IMR-90 (cell line): ENCODE measurements at regions not wholly inside any gene's neighbourhood (a gene's known extent, or its start where the extent isn't known, plus 50 kb on each side); places are given as distances from the start of the nearest gene placed in this dataset.

Experiments used
- ATAC-seq: fragments of 200-7000 bp; cut with Tn5 transposase; 2 replicates; pipeline ENCODE4 v1.9.1; 2020; ENCODE audit warnings: low read depth, mild to moderate bottlenecking, moderate library complexity
- BruUV-seq: library from RNA; stranded (reverse); fragments of 400-500 nt; replicated peaks from 2 replicates; lab custom pipeline; 2021; lab: Mats Ljungman, UMichigan
- CTCF ChIA-PET: fragments of 300-600 bp; formaldehyde crosslinking; extraction: SDS; loops from one replicate; lab custom pipeline; 2021; ENCODE audit warnings: antibody characterized with exemption; lab: Yijun Ruan, JAX
- POLR2A ChIA-PET: fragments of 300-600 bp; sonication (Branson Sonifier 250); formaldehyde crosslinking; loops from one replicate; lab custom pipeline; 2022; ENCODE audit warnings: antibody characterized with exemption; ENCODE audit not compliant: unreplicated experiment; lab: Charles Lee
- DNase-seq: peaks from one replicate; pipeline ENCODE4 v3.0.0; 2013
- H2AFZ ChIP-seq: replicated peaks from 2 replicates; pipeline ENCODE3; 2013; ENCODE audit warnings: low read length, mild to moderate bottlenecking; ENCODE audit not compliant: poor library complexity
- H2AK5ac ChIP-seq: 2 replicates; pipeline ENCODE4 v1.6.1; 2013; ENCODE audit warnings: low read depth, low read length, inconsistent platforms
- H2AK9ac ChIP-seq: replicated peaks from 2 replicates; pipeline ENCODE3; 2013; ENCODE audit warnings: mild to moderate bottlenecking, low read depth, low read length, moderate library complexity; ENCODE audit not compliant: poor library complexity
- H2BK120ac ChIP-seq: 2 replicates; pipeline ENCODE4 v1.6.1; 2013; ENCODE audit warnings: low read depth, low read length, inconsistent platforms
- H2BK15ac ChIP-seq: 3 replicates; pipeline ENCODE4 v1.6.1; 2013; ENCODE audit warnings: low read depth, low read length, inconsistent platforms
- H2BK20ac ChIP-seq: 2 replicates; pipeline ENCODE4 v1.6.1; 2013; ENCODE audit warnings: low read depth, mild to moderate bottlenecking, inconsistent platforms, low read length, moderate library complexity
- H2BK5ac ChIP-seq: 2 replicates; pipeline ENCODE4 v1.6.1; 2013; ENCODE audit warnings: mild to moderate bottlenecking, low read depth, low read length, inconsistent platforms; ENCODE audit not compliant: poor library complexity, severe bottlenecking
- H3K14ac ChIP-seq: replicated peaks from 2 replicates; pipeline ENCODE4 v1.6.1; 2013; ENCODE audit warnings: low read depth, low read length, inconsistent platforms
- H3K18ac ChIP-seq: 2 replicates; pipeline ENCODE4 v1.6.1; 2013; ENCODE audit warnings: low read depth, low read length, control low read depth
- H3K23ac ChIP-seq: 2 replicates; pipeline ENCODE4 v1.6.1; 2013; ENCODE audit warnings: low read depth, low read length, inconsistent platforms
- H3K27ac ChIP-seq: 2 replicates; pipeline ENCODE4 v1.5.1; 2013; ENCODE audit warnings: mild to moderate bottlenecking, control low read depth, low read length; ENCODE audit not compliant: insufficient read depth
- H3K27me3 ChIP-seq: 2 replicates; pipeline ENCODE4 v1.6.1; 2013; ENCODE audit warnings: low read length; ENCODE audit not compliant: control insufficient read depth, insufficient read depth
- H3K36me3 ChIP-seq: 2 replicates; pipeline ENCODE4 v1.6.1; 2013; ENCODE audit warnings: low read length, mixed read lengths; ENCODE audit not compliant: control insufficient read depth, insufficient read depth
- H3K4ac ChIP-seq: 2 replicates; pipeline ENCODE4 v1.6.1; 2013; ENCODE audit warnings: low read depth, low read length, inconsistent platforms
- H3K4me1 ChIP-seq: 2 replicates; pipeline ENCODE4 v1.6.1; 2013; ENCODE audit warnings: low read length, mixed read lengths; ENCODE audit not compliant: control insufficient read depth, insufficient read depth
- H3K4me2 ChIP-seq: 2 replicates; pipeline ENCODE4 v1.6.1; 2013; ENCODE audit warnings: low read depth, mild to moderate bottlenecking, control low read depth, low read length, moderate library complexity
- H3K4me3 ChIP-seq: 2 replicates; pipeline ENCODE4 v1.5.1; 2013; ENCODE audit warnings: low read depth, mild to moderate bottlenecking, control low read depth, low read length, moderate library complexity; ENCODE audit not compliant: insufficient read depth
- H3K56ac ChIP-seq: 2 replicates; pipeline ENCODE4 v1.6.1; 2013; ENCODE audit warnings: low read length, inconsistent platforms; ENCODE audit not compliant: insufficient read depth; ENCODE audit errors: extremely low read depth
- H3K79me1 ChIP-seq, 2 experiments: 2 replicates each; pipeline ENCODE4 v1.6.1; 2013; ENCODE audit warnings: low read length in 2 of 2, inconsistent platforms in 1 of 2, low read depth in 1 of 2
- H3K9ac ChIP-seq: 2 replicates; pipeline ENCODE4 v1.6.1; 2013; ENCODE audit warnings: low read depth, low read length, control low read depth
- H3K9me1 ChIP-seq: 2 replicates; pipeline ENCODE4 v1.6.1; 2013; ENCODE audit warnings: low read length, inconsistent platforms; ENCODE audit not compliant: insufficient read depth
- H3K9me3 ChIP-seq: 2 replicates; pipeline ENCODE4 v1.6.1; 2013; ENCODE audit warnings: low read length; ENCODE audit not compliant: control insufficient read depth, insufficient read depth
- H4K20me1 ChIP-seq: 2 replicates; pipeline ENCODE4 v1.6.1; 2013; ENCODE audit warnings: low read length, inconsistent platforms; ENCODE audit not compliant: insufficient read depth
- H4K5ac ChIP-seq: 2 replicates; pipeline ENCODE4 v1.6.1; 2013; ENCODE audit warnings: mild to moderate bottlenecking, low read depth, low read length, control low read depth
- H4K8ac ChIP-seq, 2 experiments: 2 replicates each; pipeline ENCODE4 v1.6.1; 2013; ENCODE audit warnings: low read depth in 2 of 2, low read length in 2 of 2, control low read depth in 1 of 2, inconsistent platforms in 1 of 2
- H4K91ac ChIP-seq: 2 replicates; pipeline ENCODE4 v1.6.1; 2013; ENCODE audit warnings: low read depth, low read length, inconsistent platforms; ENCODE audit not compliant: insufficient read depth
- BHLHE40 ChIP-seq: fragments of 150-350 bp; IDR thresholded peaks from 2 replicates; pipeline ENCODE4 v1.6.1; 2016; ENCODE audit warnings: mild to moderate bottlenecking, low read depth, low read length
- CEBPB ChIP-seq: IDR thresholded peaks from 2 replicates; pipeline ENCODE4 v1.6.1; 2012; ENCODE audit warnings: low read depth, low read length, improper control_type of control experiment
- CHD1 ChIP-seq: IDR thresholded peaks from 2 replicates; pipeline ENCODE4 v1.6.1; 2012; ENCODE audit warnings: low read depth, low read length, improper control_type of control experiment
- ELK1 ChIP-seq: fragments of 150-350 bp; IDR thresholded peaks from 2 replicates; pipeline ENCODE4 v1.6.1; 2016; ENCODE audit warnings: low read depth, mild to moderate bottlenecking, low read length, moderate library complexity, borderline replicate concordance
- FOS ChIP-seq: fragments of 150-350 bp; IDR thresholded peaks from 2 replicates; pipeline ENCODE4 v1.6.1; 2016; ENCODE audit warnings: low read depth, low read length
- MAFK ChIP-seq: IDR thresholded peaks from 2 replicates; pipeline ENCODE4 v1.6.1; 2012; ENCODE audit warnings: low read depth, low read length, improper control_type of control experiment
- MAZ ChIP-seq: IDR thresholded peaks from 2 replicates; pipeline ENCODE4 v1.6.1; 2012; ENCODE audit warnings: low read depth, mild to moderate bottlenecking, low read length, improper control_type of control experiment, moderate library complexity, borderline replicate concordance
- MXI1 ChIP-seq: IDR thresholded peaks from 2 replicates; pipeline ENCODE4 v1.6.1; 2012; ENCODE audit warnings: low read depth, mild to moderate bottlenecking, low read length, moderate library complexity, borderline replicate concordance
- NFE2L2 ChIP-seq: fragments of 150-350 bp; IDR thresholded peaks from 2 replicates; pipeline ENCODE4 v1.6.1; 2016; ENCODE audit warnings: low read depth, mild to moderate bottlenecking, low read length
- POLR2A ChIP-seq: IDR thresholded peaks from 2 replicates; pipeline ENCODE4 v1.6.1; 2012; ENCODE audit warnings: mild to moderate bottlenecking, low read depth, low read length
- RAD21 ChIP-seq: IDR thresholded peaks from 2 replicates; pipeline ENCODE4 v1.6.1; 2012; ENCODE audit warnings: low read length, improper control_type of control experiment
- RCOR1 ChIP-seq: IDR thresholded peaks from 2 replicates; pipeline ENCODE4 v1.6.1; 2012; ENCODE audit warnings: mild to moderate bottlenecking, low read length, improper control_type of control experiment; ENCODE audit not compliant: insufficient replicate concordance
- RFX5 ChIP-seq: IDR thresholded peaks from 2 replicates; pipeline ENCODE4 v1.8.0; 2012; ENCODE audit warnings: low read depth, mild to moderate bottlenecking, low read length, moderate library complexity
- SMC3 ChIP-seq: fragments of 150-350 bp; IDR thresholded peaks from 2 replicates; pipeline ENCODE4 v1.6.1; 2016; ENCODE audit warnings: low read depth, mild to moderate bottlenecking, antibody characterized with exemption, low read length, moderate library complexity
- USF2 ChIP-seq: fragments of 150-350 bp; IDR thresholded peaks from 2 replicates; pipeline ENCODE4 v1.6.1; 2017; ENCODE audit warnings: mild to moderate bottlenecking, antibody characterized with exemption, low read length, low read depth
- WGBS, 2 experiments: methylation state at CpG; one replicate each; pipeline versions ENCODE4 v1.1.5 to v1.1.7; 2013; ENCODE audit warnings: missing lambda C conversion rate in 2 of 2; ENCODE audit not compliant: insufficient read length in 1 of 2; ENCODE audit errors: extremely low coverage in 2 of 2; 5-methylcytosine and 5-hydroxymethylcytosine counted together
- dilution Hi-C: fragments of 300-500 bp; cut with HindIII; formaldehyde crosslinking; loops from one replicate; pipeline ENCODE4 v1.14.3; 2018; ENCODE audit warnings: low sequenced_read_pairs; ENCODE audit not compliant: unreplicated experiment
- in situ Hi-C: fragments of 300-500 bp; cut with MboI; formaldehyde crosslinking; loops from 3 replicates; pipeline ENCODE4 v1.14.3; 2019; ENCODE audit warnings: low sequenced_read_pairs, inconsistent platforms, mixed read lengths
- intact Hi-C: fragments of 100-400 bp; cut with micrococcal nuclease; formaldehyde crosslinking; loops from 2 replicates; pipeline ENCODE4 v1.10.0; 2022
- TF ChIP-seq, protein P1 (sequence below): conservative IDR thresholded peaks from 2 replicates; pipeline ENCODE4 v1.5.1; 2012; ENCODE audit warnings: mild to moderate bottlenecking, low read depth, low read length, improper control_type of control experiment

DNA sequence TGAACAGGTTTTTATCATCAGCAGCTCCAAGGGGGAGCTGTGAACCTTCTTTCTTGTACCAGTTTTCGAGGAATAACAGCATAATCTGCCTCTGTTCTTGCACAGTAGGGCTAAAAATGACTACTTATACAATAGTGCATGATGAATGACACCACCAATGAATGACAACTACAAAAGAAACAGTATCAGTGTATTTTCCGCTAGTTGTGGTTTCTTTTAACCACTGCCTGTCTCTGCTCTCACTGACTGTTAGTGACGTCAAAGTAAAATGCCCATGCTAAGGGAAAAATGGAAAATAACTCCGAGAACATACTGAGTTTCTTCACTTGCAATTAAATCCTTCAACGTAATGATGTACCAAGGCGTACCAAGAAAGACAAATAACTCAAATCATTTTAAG, 294.9 kb downstream of the MAP2K6 start:
- no TSS peak for BruUV-seq
- H4K5ac ChIP-seq, result no peak overlapping the region
- no peaks in the 10 kb centered on the region for H3K79me1 ChIP-seq
- no peak overlapping the region for H3K18ac ChIP-seq
- H3K23ac ChIP-seq, result no peak overlapping the region
- no peak overlapping the region for H4K91ac ChIP-seq
- H2AK9ac ChIP-seq, result no peak overlapping the region
- no peak overlapping the region for H2AK5ac ChIP-seq
- H3K4me3 ChIP-seq, result no peak overlapping the region
- no peak overlapping the region for H3K4me2 ChIP-seq
- no peak overlapping the region for H2BK15ac ChIP-seq
- H3K14ac ChIP-seq, result no peak overlapping the region
- H4K8ac ChIP-seq, result no peak overlapping the region
- POLR2A ChIA-PET, result no interaction called here
- no peak overlapping the region for H2BK120ac ChIP-seq
- CTCF ChIA-PET, result no interaction called here
- no peak overlapping the region for H2BK5ac ChIP-seq
- H2AFZ ChIP-seq, result no peak overlapping the region
- intact Hi-C loops, result no loop called here
- peaks cover 3% of the 10 kb centered on the region for H3K4me1 ChIP-seq
- in situ Hi-C loops, result no loop called here
- DNase-seq, result no peak
- no peak for ATAC-seq
- no peaks in the 10 kb centered on the region for H3K27me3 ChIP-seq
- no peaks in the 10 kb centered on the region for H3K9me3 ChIP-seq
- no peaks in the 10 kb centered on the region for H3K9me1 ChIP-seq
- dilution Hi-C loops, result no loop called here
- TF ChIP-seq CEBPB (no peak), BHLHE40 (no peak), RCOR1 (no peak), ELK1 (no peak), MAZ (no peak), RAD21 (no peak), CHD1 (no peak), NFE2L2 (no peak), USF2 (no peak), POLR2A (no peak), MXI1 (no peak), SMC3 (no peak), RFX5 (no peak), FOS (no peak), MAFK (no peak)
- TF ChIP-seq, protein P1, sequence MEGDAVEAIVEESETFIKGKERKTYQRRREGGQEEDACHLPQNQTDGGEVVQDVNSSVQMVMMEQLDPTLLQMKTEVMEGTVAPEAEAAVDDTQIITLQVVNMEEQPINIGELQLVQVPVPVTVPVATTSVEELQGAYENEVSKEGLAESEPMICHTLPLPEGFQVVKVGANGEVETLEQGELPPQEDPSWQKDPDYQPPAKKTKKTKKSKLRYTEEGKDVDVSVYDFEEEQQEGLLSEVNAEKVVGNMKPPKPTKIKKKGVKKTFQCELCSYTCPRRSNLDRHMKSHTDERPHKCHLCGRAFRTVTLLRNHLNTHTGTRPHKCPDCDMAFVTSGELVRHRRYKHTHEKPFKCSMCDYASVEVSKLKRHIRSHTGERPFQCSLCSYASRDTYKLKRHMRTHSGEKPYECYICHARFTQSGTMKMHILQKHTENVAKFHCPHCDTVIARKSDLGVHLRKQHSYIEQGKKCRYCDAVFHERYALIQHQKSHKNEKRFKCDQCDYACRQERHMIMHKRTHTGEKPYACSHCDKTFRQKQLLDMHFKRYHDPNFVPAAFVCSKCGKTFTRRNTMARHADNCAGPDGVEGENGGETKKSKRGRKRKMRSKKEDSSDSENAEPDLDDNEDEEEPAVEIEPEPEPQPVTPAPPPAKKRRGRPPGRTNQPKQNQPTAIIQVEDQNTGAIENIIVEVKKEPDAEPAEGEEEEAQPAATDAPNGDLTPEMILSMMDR, result no peak
- no peak overlapping the region for H3K27ac ChIP-seq
- H2BK20ac ChIP-seq, result no peak overlapping the region
- no peaks in the 10 kb centered on the region for H3K36me3 ChIP-seq
- WGBS, 2 experiments, result no CpG with 5 or more reads among the region's 6 CpGs
- H3K56ac ChIP-seq, result no peak overlapping the region
- H3K4ac ChIP-seq, result no peak overlapping the region
- H3K9ac ChIP-seq, result no peak overlapping the region
- H4K20me1 ChIP-seq, result no peaks in the 10 kb centered on the region
